T-helper 2 cell (primary cell): ENCODE measurements at regions not wholly inside any gene's neighbourhood (a gene's known extent, or its start where the extent isn't known, plus 50 kb on each side); places are given as distances from the start of the nearest gene placed in this dataset.
A peak's percentile ranks its signal among the peaks of the same experiment; 100 is the strongest.

Experiments
- DNase-seq, 5 experiments: peaks; one replicate each; pipeline versions ENCODE4 v3.0.0 to v3.0.0-alpha.2; 2012 to 2022

DNA sequence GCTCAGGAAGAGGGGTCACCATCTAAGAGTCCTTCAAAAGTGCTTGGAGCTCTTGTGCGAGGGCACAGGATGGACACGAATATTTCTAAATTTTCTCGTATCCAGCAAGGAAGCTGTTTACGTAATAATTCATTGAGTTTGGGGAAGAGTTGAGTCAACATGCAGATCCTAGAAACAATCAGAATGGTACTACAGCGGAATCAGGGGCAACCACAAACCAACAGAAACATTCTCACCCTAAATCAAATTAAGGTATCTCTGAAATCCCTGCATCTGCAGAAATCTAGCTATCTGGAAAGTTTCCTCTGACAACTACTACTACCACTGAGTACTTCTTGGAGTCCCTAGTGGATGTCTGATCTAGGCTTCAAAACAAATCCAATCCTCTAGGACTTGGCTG, 352.4 kb downstream of the LTN1 start:
- no peak for DNase-seq

GRCh38 chr21:28639737-28640136, 352.9 kb downstream of the LTN1 start:
- no peak for DNase-seq

DNA sequence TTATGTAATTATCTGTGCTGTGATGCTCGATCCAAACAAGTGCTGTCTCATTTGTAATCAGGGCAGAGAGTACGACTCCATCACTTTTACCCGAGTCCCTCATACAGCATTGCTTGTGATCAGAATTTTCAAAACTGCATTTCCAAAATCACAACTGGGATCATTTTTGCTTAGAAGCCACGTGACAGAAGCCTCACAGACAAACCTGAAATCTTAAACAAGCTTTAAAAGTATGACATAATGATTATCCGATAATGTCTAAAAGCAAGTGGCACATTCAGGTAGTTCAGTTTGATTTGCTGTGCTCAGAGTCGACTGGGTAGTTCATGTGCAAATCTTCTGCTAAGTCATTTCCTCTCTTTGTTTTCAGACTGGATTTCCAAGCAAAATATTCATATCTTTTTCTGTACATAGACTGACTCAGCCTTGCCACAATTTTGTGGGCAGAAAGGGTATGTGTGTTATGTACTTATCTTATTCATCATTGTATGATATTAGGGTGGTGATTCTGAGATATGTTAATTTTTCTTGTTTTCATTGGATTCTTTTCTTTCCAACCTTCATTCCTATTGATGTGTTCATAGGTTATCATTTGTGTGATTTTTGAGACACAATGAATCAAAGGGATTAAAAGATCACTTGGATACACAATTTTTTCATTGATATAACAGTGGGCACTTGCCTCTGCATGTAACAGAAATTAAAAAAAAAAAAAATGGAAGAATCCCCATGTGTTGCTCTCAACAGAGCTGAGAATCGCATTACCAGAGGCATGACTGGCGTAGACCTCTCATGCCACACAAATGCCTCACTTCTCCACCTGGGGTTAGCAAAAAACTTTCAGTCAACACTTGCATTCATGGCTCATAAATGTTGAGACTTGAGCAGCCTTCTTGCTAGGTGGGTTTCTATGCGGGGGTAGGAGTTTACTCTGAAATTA, 355.7 kb downstream of the LTN1 start:
- DNase-seq = peak in 1 of 5 experiments; percentile 26

DNA sequence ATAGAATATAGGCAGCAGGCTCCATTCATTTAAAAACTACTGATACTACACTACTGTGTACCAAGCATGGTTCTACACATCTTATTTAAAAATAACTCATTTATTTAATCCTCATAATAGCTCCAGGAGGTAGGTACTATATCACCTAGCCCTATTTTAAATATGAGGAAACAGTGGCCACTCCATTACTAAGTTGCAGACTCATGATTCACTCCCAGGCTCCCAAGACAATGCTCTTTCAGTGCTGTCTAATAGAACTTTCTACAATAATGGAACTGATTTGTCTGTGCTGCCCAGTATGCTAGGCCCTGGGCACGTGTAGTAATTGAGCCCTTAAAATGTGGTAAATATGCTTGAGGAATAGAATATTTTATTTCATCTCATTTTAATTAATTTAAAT, 357.1 kb downstream of the LTN1 start:
- DNase-seq = no peak

GRCh38 chr21:28633839-28634555, 358.7 kb downstream of the LTN1 start:
- no peak for DNase-seq

- DNase-seq = no peak
These were observed 359.8 kb downstream of the LTN1 start for GRCh38 chr21:28632755-28633408.

DNA sequence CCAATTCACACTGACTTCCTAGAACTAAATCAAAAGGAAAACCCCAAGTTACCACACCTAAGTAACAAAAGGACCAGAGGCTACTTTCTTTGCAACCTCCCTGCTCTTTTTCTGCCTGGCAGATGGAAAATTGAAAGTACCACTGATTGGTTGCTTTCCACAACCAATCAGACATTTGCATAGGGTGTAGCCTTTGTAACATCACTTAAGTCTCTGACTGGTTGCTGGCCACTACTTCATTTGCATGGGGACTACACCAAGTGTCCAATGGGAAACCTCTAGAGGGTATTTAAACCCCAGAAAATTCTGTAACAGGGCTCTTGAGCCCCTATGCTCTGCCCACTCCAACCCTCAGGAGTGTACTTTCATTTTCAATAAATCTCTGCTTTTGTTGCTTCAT, 365.0 kb downstream of the LTN1 start:
- peak in 1 of 5 experiments; percentile 4 for DNase-seq

GRCh38 chr21:28627261-28627660, 365.4 kb downstream of the LTN1 start:
- DNase-seq = no peak

- no peak for DNase-seq
These were observed 368.1 kb downstream of the LTN1 start for GRCh38 chr21:28624626-28625025.

DNA sequence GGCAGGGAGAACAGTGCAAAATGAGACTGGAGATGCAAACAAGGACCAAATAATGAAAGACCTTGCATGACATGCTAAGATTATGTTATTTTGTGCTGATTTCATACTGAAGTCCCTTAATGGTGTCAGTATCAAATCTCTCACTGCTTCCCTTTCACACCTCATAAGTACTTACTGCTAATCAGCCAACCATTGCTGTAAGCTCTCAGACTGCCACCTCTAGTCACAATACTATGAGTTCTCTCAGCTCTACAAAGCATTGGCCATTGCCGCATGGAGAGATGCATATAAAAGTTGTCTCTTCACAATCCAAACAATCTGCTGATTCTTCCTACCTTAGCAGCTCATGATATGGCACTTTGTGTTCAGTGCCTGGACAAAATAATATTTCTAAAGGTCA, 375.4 kb downstream of the LTN1 start:
- no peak for DNase-seq

GRCh38 chr21:28615276-28615675, 377.4 kb downstream of the LTN1 start:
- DNase-seq = no peak

GRCh38 chr21:28614791-28615190, 377.9 kb downstream of the LTN1 start:
- DNase-seq = no peak

DNA sequence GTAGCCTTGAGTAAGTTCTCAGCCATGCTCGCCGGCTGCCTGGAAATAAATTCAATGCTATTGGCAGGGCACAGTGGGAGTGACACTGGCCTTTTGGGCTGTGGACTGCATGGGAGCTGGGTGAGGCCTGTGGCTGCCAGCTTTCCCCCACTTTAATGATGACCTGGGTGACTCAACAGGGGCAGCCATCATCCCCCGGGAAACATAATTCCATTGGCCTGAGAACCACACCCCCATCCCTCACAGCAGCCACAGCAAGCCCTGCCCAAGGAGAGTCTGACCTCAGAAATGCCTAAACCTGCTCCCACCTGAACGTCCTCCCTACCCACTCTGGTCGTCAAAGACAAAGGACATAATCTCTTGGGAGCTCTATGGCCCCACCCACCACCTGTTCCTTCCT, 384.0 kb downstream of the LTN1 start:
- no peak for DNase-seq

DNA sequence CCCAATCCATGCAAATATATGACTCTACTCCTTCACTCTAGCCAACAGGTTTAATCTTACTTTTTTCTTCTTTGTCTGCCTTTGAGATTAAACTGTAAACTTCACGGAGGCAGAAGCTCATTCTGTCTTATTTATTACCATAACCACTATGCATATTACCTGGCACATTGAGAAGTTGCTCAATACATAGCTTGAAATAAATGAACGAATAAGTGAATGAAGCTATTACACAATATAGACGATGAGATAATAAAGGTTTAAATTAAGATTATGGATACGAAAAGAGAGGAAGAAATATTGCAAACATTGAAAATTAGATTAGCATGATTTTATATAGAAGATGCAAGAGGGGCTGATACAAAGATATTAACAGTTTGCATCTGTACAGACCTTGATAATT, 385.1 kb downstream of the LTN1 start:
- DNase-seq = no peak

DNA sequence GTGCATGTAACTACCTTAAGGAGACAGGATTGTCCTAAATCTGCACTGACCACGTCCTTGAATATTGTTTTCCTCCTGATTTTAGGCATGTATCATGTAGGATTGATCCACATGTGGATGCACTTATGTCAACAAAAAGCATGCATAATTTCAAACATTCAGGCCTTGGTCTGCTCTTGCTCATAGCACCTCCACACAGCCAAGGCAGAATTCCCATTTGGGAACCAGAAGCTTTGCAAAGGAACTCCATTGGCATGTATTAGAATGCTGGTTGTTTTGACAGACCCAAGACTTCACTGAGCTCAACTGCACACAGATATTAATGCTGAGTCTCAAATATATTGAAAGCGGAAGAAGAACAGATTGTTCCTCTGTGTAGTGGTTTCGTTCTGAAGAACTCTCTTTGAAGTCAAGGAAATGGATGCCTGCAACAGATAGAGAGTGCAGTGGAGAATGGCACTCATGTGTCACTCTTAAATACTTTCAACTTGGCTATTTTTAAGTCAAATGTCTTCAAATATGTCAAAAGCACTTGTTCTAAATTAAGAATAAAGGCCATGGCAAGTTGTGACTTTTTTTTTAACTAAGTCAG, 387.6 kb downstream of the LTN1 start:
- DNase-seq = peak in 2 of 5 experiments; percentile 8 to 71

- DNase-seq = no peak
These were observed 390.1 kb downstream of the LTN1 start for GRCh38 chr21:28602546-28602945.

DNA sequence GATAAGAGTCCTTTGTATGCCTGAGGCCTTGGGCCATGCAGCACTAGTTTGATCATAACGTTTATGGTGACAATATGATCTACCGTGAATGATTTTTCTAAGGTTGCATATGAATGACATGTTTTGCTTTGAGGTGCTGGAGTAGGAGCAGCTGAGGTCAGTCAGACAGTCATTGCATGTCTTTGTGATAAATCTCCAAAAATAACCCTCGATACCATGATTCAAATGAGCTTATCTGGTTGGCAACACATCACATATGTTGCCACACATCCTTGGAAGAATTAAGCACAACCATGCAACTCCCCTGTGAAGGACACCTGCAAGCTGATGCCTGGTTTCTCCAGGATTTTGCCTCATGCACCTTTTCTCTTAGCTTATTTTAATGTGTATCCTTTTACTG, 394.5 kb downstream of the LTN1 start:
- no peak for DNase-seq

GRCh38 chr21:28592205-28592865, 400.3 kb downstream of the LTN1 start:
- DNase-seq = no peak

GRCh38 chr21:28590676-28591075, 402.0 kb downstream of the LTN1 start:
- no peak for DNase-seq

DNA sequence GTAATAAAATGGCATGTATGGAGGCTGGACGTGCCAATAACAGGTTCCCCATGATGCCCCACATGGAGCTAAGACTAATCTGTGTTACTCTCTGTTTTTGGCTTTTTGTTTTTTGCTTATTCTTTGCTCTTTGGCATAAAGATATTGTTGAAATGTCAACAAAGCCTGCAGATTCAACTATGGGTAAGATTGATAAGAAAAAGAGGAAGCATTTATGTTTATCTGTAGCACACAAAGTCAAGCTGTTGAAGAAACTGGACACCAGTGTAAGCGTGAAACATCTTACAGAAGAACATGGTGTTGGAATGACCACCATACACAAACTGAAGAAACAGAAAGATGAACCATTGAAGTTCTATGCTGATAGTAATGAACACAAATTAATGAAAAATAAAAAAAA, 402.7 kb downstream of the LTN1 start:
- no peak for DNase-seq

DNA sequence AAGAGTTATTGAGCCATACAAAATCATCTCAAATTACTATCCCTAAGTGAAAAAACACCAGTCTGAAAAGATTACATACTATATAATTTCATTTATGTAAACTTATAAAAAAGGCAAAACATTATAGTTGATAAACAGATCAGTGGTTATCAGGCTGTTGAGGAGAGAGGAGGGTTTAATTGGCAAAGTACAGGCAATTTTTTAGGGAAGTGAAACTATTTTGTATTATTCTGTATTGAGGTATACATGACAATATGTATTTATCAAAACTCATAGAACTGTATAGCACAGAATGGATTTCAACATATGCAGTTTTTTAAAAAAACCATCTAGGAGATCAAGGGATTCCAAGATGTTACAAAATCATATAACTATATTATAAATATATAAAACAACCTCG, 403.7 kb downstream of the LTN1 start:
- DNase-seq = no peak

DNA sequence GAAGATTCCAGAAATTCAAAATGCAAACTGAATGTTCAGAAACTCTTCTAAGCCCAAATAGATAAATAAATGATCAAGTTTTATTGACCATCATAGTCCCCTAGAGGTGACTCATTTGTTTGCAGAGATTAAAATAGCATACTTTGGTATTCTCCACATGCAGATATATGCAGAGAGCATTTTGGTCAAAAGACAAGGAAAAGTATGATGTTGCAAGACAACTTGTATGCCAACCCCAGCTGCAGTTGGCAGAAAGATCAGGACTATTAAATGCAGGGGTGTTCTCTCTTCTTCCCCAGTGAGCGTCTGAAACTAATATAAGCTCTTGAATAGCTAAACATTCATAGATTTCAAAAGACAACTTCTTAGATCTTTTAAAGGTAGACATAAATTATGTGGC, 404.9 kb downstream of the LTN1 start:
- no peak for DNase-seq

- DNase-seq = no peak
These were observed 410.7 kb downstream of the LTN1 start for GRCh38 chr21:28581976-28582375.
